RWPE2 (cell line): ENCODE measurements at regions not wholly inside any gene's neighbourhood (a gene's known extent, or its start where the extent isn't known, plus 50 kb on each side); places are given as distances from the start of the nearest gene placed in this dataset.

Experiments used
- ATAC-seq: fragments of 200-7000 bp; cut with Tn5 transposase; 3 replicates; pipeline ENCODE4 v1.9.1; 2021; ENCODE audit warnings: low read depth
- DNase-seq: peaks from one replicate; pipeline ENCODE4 v3.0.0-alpha.2; 2020; ENCODE audit warnings: low spot score
- H3K27ac ChIP-seq: fragments of 450-650 bp; 2 replicates; pipeline ENCODE4 v1.5.1; 2017; ENCODE audit warnings: mild to moderate bottlenecking; ENCODE audit not compliant: poor library complexity, severe bottlenecking
- H3K27me3 ChIP-seq: fragments of 250-450 bp; sonication (Bioruptor Pico); 2 replicates; pipeline ENCODE4 v1.5.1; 2021; ENCODE audit warnings: mild to moderate bottlenecking, moderate library complexity; ENCODE audit not compliant: insufficient read depth, poor library complexity, severe bottlenecking
- H3K36me3 ChIP-seq: fragments of 250-450 bp; sonication (Bioruptor Pico); 2 replicates; pipeline ENCODE4 v1.5.1; 2020; ENCODE audit warnings: low read depth, mild to moderate bottlenecking, moderate library complexity
- H3K4me1 ChIP-seq: fragments of 250-450 bp; sonication (Bioruptor Pico); 2 replicates; pipeline ENCODE4 v1.5.1; 2021; ENCODE audit warnings: mild to moderate bottlenecking, moderate library complexity; ENCODE audit not compliant: insufficient read depth, poor library complexity, severe bottlenecking
- H3K4me3 ChIP-seq: fragments of 250-450 bp; sonication (Bioruptor Pico); 2 replicates; pipeline ENCODE4 v1.5.1; 2021; ENCODE audit warnings: mild to moderate bottlenecking, moderate library complexity; ENCODE audit not compliant: severe bottlenecking
- H3K9me3 ChIP-seq: fragments of 250-450 bp; sonication (Bioruptor Pico); 2 replicates; pipeline ENCODE4 v1.5.1; 2021; ENCODE audit warnings: mild to moderate bottlenecking, moderate library complexity; ENCODE audit not compliant: severe bottlenecking
- CTCF ChIP-seq: fragments of 450-650 bp; IDR thresholded peaks from one replicate; pipeline ENCODE4 v1.5.1; 2017; ENCODE audit warnings: mild to moderate bottlenecking, moderate library complexity; ENCODE audit not compliant: poor library complexity, severe bottlenecking

GRCh38 chr11:128246364-128246801, 341.0 kb downstream of the ETS1 start:
- no peak for TF ChIP-seq CTCF
- no peak for ATAC-seq
- peaks cover 10% of the 10 kb centered on the region for H3K4me1 ChIP-seq
- H3K27me3 ChIP-seq = no peaks in the 10 kb centered on the region
- DNase-seq = no peak
- no peaks in the 10 kb centered on the region for H3K36me3 ChIP-seq
- no peak overlapping the region for H3K27ac ChIP-seq
- no peak overlapping the region for H3K4me3 ChIP-seq
- no peaks in the 10 kb centered on the region for H3K9me3 ChIP-seq

- no peak overlapping the region for H3K4me3 ChIP-seq
- H3K36me3 ChIP-seq = no peaks in the 10 kb centered on the region
- H3K4me1 ChIP-seq = no peaks in the 10 kb centered on the region
- DNase-seq (no peak), ATAC-seq (no peak)
- no peaks in the 10 kb centered on the region for H3K9me3 ChIP-seq
- no peak for TF ChIP-seq CTCF
- no peak overlapping the region for H3K27ac ChIP-seq
- no peaks in the 10 kb centered on the region for H3K27me3 ChIP-seq
Measured at GRCh38 chr11:128244871-128245270, 342.5 kb downstream of the ETS1 start.

- TF ChIP-seq CTCF = no peak
- DNase-seq = no peak
- Histone ChIP-seq H3K4me1 (no peaks in the 10 kb centered on the region), H3K27ac (no peak overlapping the region), H3K9me3 (no peaks in the 10 kb centered on the region), H3K27me3 (no peaks in the 10 kb centered on the region), H3K4me3 (no peak overlapping the region), H3K36me3 (no peaks in the 10 kb centered on the region)
- no peak for ATAC-seq
Measured at GRCh38 chr11:128242451-128242850, 344.9 kb downstream of the ETS1 start.

GRCh38 chr11:128240546-128240945, 346.8 kb downstream of the ETS1 start:
- Histone ChIP-seq H3K9me3 (no peaks in the 10 kb centered on the region), H3K27ac (no peak overlapping the region), H3K27me3 (no peaks in the 10 kb centered on the region), H3K4me1 (no peaks in the 10 kb centered on the region), H3K36me3 (no peaks in the 10 kb centered on the region), H3K4me3 (no peak overlapping the region)
- DNase-seq = no peak
- TF ChIP-seq CTCF = no peak
- ATAC-seq = no peak

GRCh38 chr11:128239306-128239705, 348.1 kb downstream of the ETS1 start:
- TF ChIP-seq CTCF = no peak
- no peak for DNase-seq
- H3K4me1 ChIP-seq = no peaks in the 10 kb centered on the region
- no peak for ATAC-seq
- H3K36me3 ChIP-seq = no peaks in the 10 kb centered on the region
- H3K27ac ChIP-seq = no peak overlapping the region
- no peak overlapping the region for H3K4me3 ChIP-seq
- H3K9me3 ChIP-seq = no peaks in the 10 kb centered on the region
- no peaks in the 10 kb centered on the region for H3K27me3 ChIP-seq
